OCI-LY1 (cell line): ENCODE measurements at regions not wholly inside any gene's neighbourhood (a gene's known extent, or its start where the extent isn't known, plus 50 kb on each side); places are given as distances from the start of the nearest gene placed in this dataset.

Experiments used
- EZH2 ChIP-seq: fragments of 200-600 bp; sonication (generic), shearing (Covaris generic); IDR thresholded peaks from 2 replicates; pipeline ENCODE4 v1.8.0; 2017; ENCODE audit warnings: borderline replicate concordance, mixed run types, mild to moderate bottlenecking, antibody characterized with exemption, low read length, moderate library complexity, mixed read lengths
- TF ChIP-seq, protein P1 (sequence below): fragments of 200-600 bp; sonication (generic), shearing (Covaris generic); IDR thresholded peaks from 2 replicates; pipeline ENCODE4 v1.5.1; 2017; ENCODE audit warnings: mild to moderate bottlenecking, antibody characterized with exemption, low read length, moderate library complexity, mixed read lengths

DNA sequence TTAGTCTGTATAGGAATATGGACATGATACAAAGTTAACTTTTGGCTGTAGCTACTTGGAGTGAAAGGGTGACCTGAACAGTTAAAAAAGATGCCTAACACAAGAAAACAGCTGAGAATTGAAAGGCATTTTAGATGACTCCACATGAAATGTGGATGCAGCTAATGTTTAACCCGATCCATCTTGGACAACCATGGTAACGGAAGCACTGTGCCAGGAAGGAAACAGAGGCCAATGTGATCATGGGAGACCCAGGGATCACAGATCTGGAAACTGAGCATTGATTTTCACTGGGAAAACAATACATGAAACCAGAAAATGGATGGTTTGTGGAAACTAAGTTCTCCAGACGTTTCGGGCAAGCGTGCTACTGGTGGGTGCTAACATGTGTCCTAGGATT, 669.1 kb downstream of the GALR1 start:
- no peak for TF ChIP-seq EZH2
- TF ChIP-seq, protein P1, sequence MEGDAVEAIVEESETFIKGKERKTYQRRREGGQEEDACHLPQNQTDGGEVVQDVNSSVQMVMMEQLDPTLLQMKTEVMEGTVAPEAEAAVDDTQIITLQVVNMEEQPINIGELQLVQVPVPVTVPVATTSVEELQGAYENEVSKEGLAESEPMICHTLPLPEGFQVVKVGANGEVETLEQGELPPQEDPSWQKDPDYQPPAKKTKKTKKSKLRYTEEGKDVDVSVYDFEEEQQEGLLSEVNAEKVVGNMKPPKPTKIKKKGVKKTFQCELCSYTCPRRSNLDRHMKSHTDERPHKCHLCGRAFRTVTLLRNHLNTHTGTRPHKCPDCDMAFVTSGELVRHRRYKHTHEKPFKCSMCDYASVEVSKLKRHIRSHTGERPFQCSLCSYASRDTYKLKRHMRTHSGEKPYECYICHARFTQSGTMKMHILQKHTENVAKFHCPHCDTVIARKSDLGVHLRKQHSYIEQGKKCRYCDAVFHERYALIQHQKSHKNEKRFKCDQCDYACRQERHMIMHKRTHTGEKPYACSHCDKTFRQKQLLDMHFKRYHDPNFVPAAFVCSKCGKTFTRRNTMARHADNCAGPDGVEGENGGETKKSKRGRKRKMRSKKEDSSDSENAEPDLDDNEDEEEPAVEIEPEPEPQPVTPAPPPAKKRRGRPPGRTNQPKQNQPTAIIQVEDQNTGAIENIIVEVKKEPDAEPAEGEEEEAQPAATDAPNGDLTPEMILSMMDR, result no peak
